Endothelial cell of umbilical vein (primary cell): ENCODE measurements at regions not wholly inside any gene's neighbourhood (a gene's known extent, or its start where the extent isn't known, plus 50 kb on each side); places are given as distances from the start of the nearest gene placed in this dataset.

Experiments used
- BruUV-seq: library from RNA; stranded (reverse); fragments of 400-500 nt; replicated peaks from 2 replicates; lab custom pipeline; 2021; lab: Mats Ljungman, UMichigan
- CTCF ChIA-PET: fragments of 300-600, 350-600 bp; sonication (Branson Sonifier 250); formaldehyde crosslinking; loops from one replicate; lab custom pipeline; 2021; ENCODE audit warnings: antibody characterized with exemption, inconsistent platforms; lab: Charles Lee
- POLR2A ChIA-PET: fragments of 300-600, 350-600 bp; sonication (Branson Sonifier 250); formaldehyde crosslinking; loops from one replicate; lab custom pipeline; 2021; ENCODE audit warnings: antibody characterized with exemption, inconsistent platforms; lab: Charles Lee
- DNase-seq: peaks from one replicate; pipeline ENCODE4 v3.0.0-alpha.2; 2011; ENCODE audit warnings: low read depth, low spot score
- FAIRE-seq: peaks from 2 replicates; lab custom pipeline; 2011; peaks lifted over from hg19 to GRCh38; lab: Jason Lieb, UNC
- H2AFZ ChIP-seq: 2 replicates; pipeline ENCODE4 v1.6.0; 2012; ENCODE audit warnings: low read depth, low read length, control low read depth, inconsistent platforms
- H3K27ac ChIP-seq: 2 replicates; pipeline ENCODE4 v1.5.1; 2011; ENCODE audit warnings: low read depth, mild to moderate bottlenecking, control low read depth, low read length, moderate library complexity; ENCODE audit not compliant: insufficient read depth
- H3K27me3 ChIP-seq, 2 experiments: 2 replicates each; pipeline versions ENCODE4 v1.6.0 to v1.6.1; 2011; ENCODE audit warnings: low read length in 2 of 2, mixed read lengths in 1 of 2; ENCODE audit not compliant: control insufficient read depth in 2 of 2, insufficient read depth in 2 of 2
- H3K36me3 ChIP-seq, 2 experiments: 2 replicates in 1 of 2; 3 replicates in 1 of 2; pipeline ENCODE4 v1.5.1; 2011; ENCODE audit warnings: low read length in 2 of 2, mild to moderate bottlenecking in 1 of 2, moderate library complexity in 1 of 2; ENCODE audit not compliant: control insufficient read depth in 2 of 2, insufficient read depth in 2 of 2; ENCODE audit errors: extremely low read depth in 1 of 2
- H3K4me1 ChIP-seq: 3 replicates; pipeline ENCODE4 v1.5.1; 2011; ENCODE audit warnings: mild to moderate bottlenecking, low read length; ENCODE audit not compliant: control insufficient read depth, insufficient read depth; ENCODE audit errors: extremely low read depth
- H3K4me2 ChIP-seq: 2 replicates; pipeline ENCODE4 v1.6.1; 2011; ENCODE audit warnings: low read length, control low read depth, mixed read lengths; ENCODE audit not compliant: insufficient read depth
- H3K4me3 ChIP-seq, 3 experiments: fragments of 200-600 bp in 1 of 3; sonication (generic), shearing (Covaris generic) in 1 of 3; replicated peaks in 1 of 3; 2 replicates each; pipeline ENCODE4 v1.5.1; 2011 to 2016; ENCODE audit warnings: control low read depth in 3 of 3, low read length in 3 of 3, mild to moderate bottlenecking in 2 of 3, inconsistent platforms in 1 of 3, low read depth in 1 of 3, moderate library complexity in 1 of 3; ENCODE audit not compliant: insufficient read depth in 1 of 3
- H3K79me2 ChIP-seq: 2 replicates; pipeline ENCODE4 v1.6.0; 2012; ENCODE audit warnings: low read length, inconsistent platforms; ENCODE audit not compliant: control insufficient read depth, insufficient read depth
- H3K9ac ChIP-seq: replicated peaks from 2 replicates; pipeline ENCODE3; 2011; ENCODE audit warnings: low read length, control low read depth; ENCODE audit not compliant: insufficient read depth; ENCODE audit errors: extremely low read depth
- H3K9me1 ChIP-seq: replicated peaks from 3 replicates; pipeline ENCODE4 v1.6.0; 2011; ENCODE audit warnings: mild to moderate bottlenecking, low read length; ENCODE audit not compliant: control insufficient read depth, insufficient read depth; ENCODE audit errors: extremely low read depth
- H3K9me3 ChIP-seq: replicated peaks from 2 replicates; pipeline ENCODE4 v1.5.1; 2012; ENCODE audit warnings: low read length, inconsistent platforms; ENCODE audit not compliant: control insufficient read depth, insufficient read depth
- H4K20me1 ChIP-seq: replicated peaks from 2 replicates; pipeline ENCODE3; 2011; ENCODE audit warnings: mild to moderate bottlenecking, low read length; ENCODE audit not compliant: control insufficient read depth, insufficient read depth; ENCODE audit errors: extremely low read depth
- EZH2 ChIP-seq: IDR thresholded peaks from 2 replicates; pipeline ENCODE4 v1.6.1; 2012; ENCODE audit warnings: borderline replicate concordance, low read depth, mild to moderate bottlenecking, moderate library complexity, low read length, inconsistent platforms; ENCODE audit not compliant: severe bottlenecking
- FOS ChIP-seq: IDR thresholded peaks from 2 replicates; pipeline ENCODE4 v1.6.1; 2011; ENCODE audit warnings: mild to moderate bottlenecking, low read length, moderate library complexity, borderline replicate concordance; ENCODE audit not compliant: insufficient read depth
- GATA2 ChIP-seq: IDR thresholded peaks from 2 replicates; pipeline ENCODE4 v1.7.0; 2011; ENCODE audit warnings: low read depth, mild to moderate bottlenecking, moderate library complexity, mixed read lengths, low read length; ENCODE audit not compliant: insufficient read length, insufficient read depth
- JUN ChIP-seq: IDR thresholded peaks from 2 replicates; pipeline ENCODE4 v1.6.1; 2011; ENCODE audit warnings: borderline replicate concordance, low read depth; ENCODE audit not compliant: insufficient read length, insufficient read depth
- MYC ChIP-seq: IDR thresholded peaks from one replicate; pipeline ENCODE4 v1.6.1; 2011; ENCODE audit warnings: mild to moderate bottlenecking, low read depth, low read length
- POLR2A ChIP-seq: IDR thresholded peaks from 2 replicates; pipeline ENCODE4 v1.6.1; 2012; ENCODE audit warnings: low read depth, mild to moderate bottlenecking, control low read depth, low read length
- POLR2AphosphoS5 ChIP-seq: IDR thresholded peaks from 2 replicates; pipeline ENCODE4 v1.6.1; 2012; ENCODE audit warnings: low read depth, mild to moderate bottlenecking, control low read depth, low read length, moderate library complexity; ENCODE audit not compliant: insufficient read depth
- dilution Hi-C: fragments of 300-500 bp; cut with MboI; formaldehyde crosslinking; loops from one replicate; pipeline ENCODE4 v1.15.0; 2019; ENCODE audit warnings: low sequenced_read_pairs; ENCODE audit not compliant: extremely low pct_ligation_motif_present
- intact Hi-C: fragments of 100-400 bp; cut with micrococcal nuclease; formaldehyde crosslinking; loops from one replicate; pipeline ENCODE4 v1.10.0; 2022
- TF ChIP-seq, protein P1 (sequence below), 2 donors: IDR thresholded peaks; 1 replicate in 1 of 2; 2 replicates in 1 of 2; pipeline ENCODE4 v1.5.1; 2011; ENCODE audit warnings: low read length in 2 of 2, mild to moderate bottlenecking in 2 of 2, moderate library complexity in 2 of 2, control low read depth in 1 of 2, inconsistent platforms in 1 of 2, low read depth in 1 of 2; ENCODE audit not compliant: insufficient read depth in 1 of 2; ENCODE audit errors: extremely low read depth in 1 of 2
- TF ChIP-seq, protein P2 (sequence below): IDR thresholded peaks from 2 replicates; pipeline ENCODE4 v1.6.1; 2011; ENCODE audit not compliant: insufficient read depth, insufficient read length

DNA sequence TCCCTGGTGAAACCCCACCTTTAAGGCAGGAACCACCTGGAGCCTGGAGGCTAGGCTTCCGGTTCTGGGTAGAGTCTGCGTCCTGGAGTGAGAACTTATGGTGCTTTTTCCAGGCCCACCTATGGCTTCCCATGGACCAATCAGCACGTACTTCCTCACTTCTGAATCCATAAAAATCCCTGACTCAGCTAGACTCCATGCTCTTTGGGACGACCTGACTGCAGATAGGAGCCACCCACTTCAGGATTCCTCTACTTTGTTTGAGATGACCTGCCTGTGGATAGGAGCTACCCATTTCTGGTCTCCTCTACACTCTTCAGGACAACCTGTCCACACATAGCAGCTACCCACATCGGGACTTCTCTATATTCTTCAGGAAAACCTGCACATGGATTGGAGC, 168.8 kb upstream of the IRX2 start:
- no peaks in the 10 kb centered on the region for H3K27me3 ChIP-seq
- FAIRE-seq, result no peak
- TF ChIP-seq GATA2, result no peak
- no peak for TF ChIP-seq JUN
- TF ChIP-seq FOS, result no peak
- TF ChIP-seq, protein P1, sequence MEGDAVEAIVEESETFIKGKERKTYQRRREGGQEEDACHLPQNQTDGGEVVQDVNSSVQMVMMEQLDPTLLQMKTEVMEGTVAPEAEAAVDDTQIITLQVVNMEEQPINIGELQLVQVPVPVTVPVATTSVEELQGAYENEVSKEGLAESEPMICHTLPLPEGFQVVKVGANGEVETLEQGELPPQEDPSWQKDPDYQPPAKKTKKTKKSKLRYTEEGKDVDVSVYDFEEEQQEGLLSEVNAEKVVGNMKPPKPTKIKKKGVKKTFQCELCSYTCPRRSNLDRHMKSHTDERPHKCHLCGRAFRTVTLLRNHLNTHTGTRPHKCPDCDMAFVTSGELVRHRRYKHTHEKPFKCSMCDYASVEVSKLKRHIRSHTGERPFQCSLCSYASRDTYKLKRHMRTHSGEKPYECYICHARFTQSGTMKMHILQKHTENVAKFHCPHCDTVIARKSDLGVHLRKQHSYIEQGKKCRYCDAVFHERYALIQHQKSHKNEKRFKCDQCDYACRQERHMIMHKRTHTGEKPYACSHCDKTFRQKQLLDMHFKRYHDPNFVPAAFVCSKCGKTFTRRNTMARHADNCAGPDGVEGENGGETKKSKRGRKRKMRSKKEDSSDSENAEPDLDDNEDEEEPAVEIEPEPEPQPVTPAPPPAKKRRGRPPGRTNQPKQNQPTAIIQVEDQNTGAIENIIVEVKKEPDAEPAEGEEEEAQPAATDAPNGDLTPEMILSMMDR (IDR thresholded peaks at IDR 0.05; ENCODE audit: extremely low read depth in 1 of 2, insufficient read depth in 1 of 2, low read depth in 1 of 2, low read length in 2 of 2), result no peak
- no peak for TF ChIP-seq POLR2AphosphoS5
- no peak for TF ChIP-seq POLR2A
- TF ChIP-seq, protein P2, sequence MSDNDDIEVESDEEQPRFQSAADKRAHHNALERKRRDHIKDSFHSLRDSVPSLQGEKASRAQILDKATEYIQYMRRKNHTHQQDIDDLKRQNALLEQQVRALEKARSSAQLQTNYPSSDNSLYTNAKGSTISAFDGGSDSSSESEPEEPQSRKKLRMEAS, result no peak
- no peak for TF ChIP-seq EZH2
- TF ChIP-seq MYC, result no peak
- no peaks in the 10 kb centered on the region for H3K36me3 ChIP-seq
- no peaks in the 10 kb centered on the region for H4K20me1 ChIP-seq
- H3K9ac ChIP-seq, result no peak overlapping the region
- dilution Hi-C loops, result no loop called here
- no TSS peak for BruUV-seq
- H3K79me2 ChIP-seq, result no peaks in the 10 kb centered on the region
- no peak overlapping the region for H3K27ac ChIP-seq
- no peaks in the 10 kb centered on the region for H3K9me3 ChIP-seq
- no peaks in the 10 kb centered on the region for H3K9me1 ChIP-seq
- POLR2A ChIA-PET, result no interaction called here
- intact Hi-C loops, result no loop called here
- no peak for DNase-seq
- H3K4me2 ChIP-seq, result no peak overlapping the region
- CTCF ChIA-PET, result no interaction called here
- H3K4me1 ChIP-seq, result no peaks in the 10 kb centered on the region
- no peak overlapping the region for H3K4me3 ChIP-seq
- H2AFZ ChIP-seq, result no peak overlapping the region
